GM19372 (cell line): ENCODE measurements at regions not wholly inside any gene's neighbourhood (a gene's known extent, or its start where the extent isn't known, plus 50 kb on each side); places are given as distances from the start of the nearest gene placed in this dataset.

Experiments
- ATAC-seq: cut with Tn5 transposase; IDR thresholded peaks from one replicate; pipeline ENCODE4 v1.9.1; 2021; ENCODE audit warnings: mild to moderate bottlenecking, low read depth, moderate library complexity; ENCODE audit not compliant: unreplicated experiment

DNA sequence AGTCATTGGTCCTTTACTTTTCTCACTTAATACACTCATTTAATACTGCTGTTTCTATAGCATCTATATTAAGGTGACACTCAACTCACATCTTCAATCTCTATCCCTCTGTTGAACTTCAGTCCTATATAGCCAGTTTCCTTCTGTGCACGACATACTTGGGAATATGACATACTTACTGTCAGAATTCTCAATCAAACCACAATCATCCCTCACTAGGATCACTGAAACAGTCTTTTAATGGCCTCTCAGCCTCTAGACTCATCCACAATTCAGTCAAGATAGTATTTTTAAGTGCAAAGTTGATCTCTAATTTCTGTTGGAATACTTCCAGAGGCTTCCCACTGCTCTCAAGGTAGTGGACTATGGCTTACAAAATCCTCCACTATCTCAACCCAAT lies 251.0 kb upstream of the MEF2C start:
- no peak for ATAC-seq

DNA sequence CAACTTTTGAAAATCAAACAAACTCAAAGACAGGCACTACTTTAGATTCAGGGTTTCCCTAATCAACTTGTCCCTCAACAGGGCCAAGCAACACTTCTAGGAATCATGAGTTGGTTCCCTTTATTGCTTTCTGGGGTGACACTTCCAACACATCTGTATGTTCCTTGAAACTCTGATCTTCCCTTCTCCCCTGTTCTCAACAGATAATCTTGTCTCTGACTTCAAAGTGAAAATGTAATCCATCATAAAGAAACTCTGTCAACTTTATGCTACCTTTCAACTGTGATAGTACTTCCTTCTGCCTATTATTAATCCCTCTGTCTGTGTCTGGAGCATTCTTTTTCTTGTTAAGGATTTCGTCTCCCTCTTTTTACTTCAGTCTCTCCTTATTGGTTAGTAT lies 250.1 kb upstream of the MEF2C start:
- no peak for ATAC-seq

DNA sequence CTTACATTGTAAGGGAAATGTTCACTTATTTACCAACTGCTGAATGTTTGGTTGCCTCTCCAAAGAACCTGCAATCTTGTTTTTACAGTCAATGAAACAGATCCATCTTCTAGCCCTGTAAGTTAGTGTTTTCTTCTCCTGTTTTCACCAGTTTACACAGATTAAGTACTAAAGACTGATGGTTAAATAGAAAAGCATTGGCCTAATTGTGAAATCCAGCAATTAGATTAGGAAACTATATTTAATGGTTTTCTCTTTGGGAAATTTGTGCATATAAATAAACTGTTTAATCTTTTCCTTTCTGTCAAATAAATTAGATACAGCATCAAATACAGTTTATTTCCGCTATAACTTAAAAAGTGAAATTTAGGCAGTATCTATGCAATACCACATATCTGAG lies 247.9 kb upstream of the MEF2C start:
- no peak for ATAC-seq

DNA sequence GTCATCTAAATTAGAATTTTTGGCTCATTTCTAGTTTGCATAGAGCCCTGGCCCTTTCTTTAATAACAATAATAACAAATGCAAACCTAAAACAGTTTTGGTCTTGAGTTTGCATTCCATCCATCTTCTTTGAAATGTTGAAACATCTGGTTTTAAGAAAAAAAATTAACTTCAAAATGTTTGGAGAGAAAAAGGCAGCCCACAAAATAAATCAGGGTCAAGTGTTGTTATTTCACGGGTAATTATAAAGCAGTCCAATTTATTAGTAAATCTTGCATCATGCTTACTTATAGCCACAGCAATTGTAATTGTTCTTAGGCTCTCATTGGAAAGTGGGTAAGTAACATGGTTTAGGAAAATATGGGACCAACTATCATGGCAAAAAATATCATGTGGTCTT lies 247.0 kb upstream of the MEF2C start:
- ATAC-seq = no peak

DNA sequence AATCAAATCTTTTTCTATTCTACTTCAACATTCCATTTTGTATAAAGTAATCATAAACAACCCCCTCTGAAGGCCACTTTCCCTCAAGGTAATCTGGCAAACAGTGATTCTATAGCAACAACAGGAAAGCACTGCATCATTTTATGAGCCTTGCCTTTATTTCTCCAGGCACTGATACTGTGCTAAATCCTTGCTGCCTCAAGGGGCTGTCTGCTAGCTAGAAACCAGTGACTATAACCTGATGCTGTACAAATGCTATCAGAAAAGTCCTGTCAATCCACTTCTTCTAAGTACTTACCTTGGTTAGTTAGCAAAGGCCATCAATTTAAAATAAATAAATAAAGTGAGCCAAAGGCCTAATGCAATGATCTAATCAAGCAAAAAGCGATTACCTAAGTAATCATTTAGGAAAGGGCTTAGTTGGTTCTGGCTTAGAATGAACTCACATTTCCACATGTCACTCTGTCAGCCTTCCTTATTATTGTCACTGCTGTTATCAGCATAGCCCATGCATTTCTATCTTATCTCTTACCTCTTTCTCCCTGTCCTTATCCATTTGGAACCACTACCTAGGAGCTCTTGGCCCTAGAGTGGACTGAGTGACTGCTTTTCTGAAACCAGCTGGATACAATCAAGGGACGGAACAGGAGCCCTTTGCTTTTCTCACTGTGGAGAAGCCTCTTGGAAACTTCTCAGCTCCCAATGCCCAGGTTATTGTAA lies 246.1 kb upstream of the MEF2C start:
- no peak for ATAC-seq

DNA sequence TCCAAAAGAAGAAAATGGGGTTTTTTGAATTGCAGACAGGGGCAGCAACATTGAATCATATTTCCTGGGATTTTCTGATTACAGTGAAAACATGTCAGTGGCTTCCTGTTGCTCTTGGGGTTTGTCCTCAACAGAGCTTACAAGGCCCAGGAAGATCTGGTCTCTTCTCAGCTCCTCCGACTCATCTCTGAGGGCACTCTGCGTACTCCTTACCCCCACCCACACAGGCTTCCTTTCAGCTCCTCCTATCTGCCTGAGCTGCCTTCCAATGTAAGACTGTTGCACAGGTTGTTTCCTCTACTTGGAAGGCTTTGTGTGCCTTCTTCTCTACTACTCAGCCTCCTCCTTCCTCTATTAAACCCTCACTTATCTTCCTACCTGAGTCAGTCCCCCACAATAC lies 245.1 kb upstream of the MEF2C start:
- ATAC-seq = no peak

DNA sequence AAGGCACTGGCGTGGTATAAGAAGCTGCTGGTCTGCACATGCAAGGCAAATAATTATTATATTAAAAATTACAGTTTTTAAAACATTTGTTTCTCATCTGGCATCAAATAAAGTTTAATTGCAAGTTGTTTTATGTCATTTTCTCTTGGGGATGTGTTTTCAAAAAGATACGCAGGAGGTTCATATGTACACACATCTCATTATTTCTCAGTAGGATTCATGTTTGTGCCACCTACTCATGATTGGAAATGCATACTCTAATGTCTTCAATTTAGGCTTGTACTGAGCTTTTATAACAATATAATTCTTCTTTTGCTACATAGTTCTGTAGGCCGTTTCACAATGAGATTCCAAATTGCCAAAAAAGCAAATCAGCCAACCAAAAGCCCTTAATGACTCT lies 244.2 kb upstream of the MEF2C start:
- no peak for ATAC-seq

DNA sequence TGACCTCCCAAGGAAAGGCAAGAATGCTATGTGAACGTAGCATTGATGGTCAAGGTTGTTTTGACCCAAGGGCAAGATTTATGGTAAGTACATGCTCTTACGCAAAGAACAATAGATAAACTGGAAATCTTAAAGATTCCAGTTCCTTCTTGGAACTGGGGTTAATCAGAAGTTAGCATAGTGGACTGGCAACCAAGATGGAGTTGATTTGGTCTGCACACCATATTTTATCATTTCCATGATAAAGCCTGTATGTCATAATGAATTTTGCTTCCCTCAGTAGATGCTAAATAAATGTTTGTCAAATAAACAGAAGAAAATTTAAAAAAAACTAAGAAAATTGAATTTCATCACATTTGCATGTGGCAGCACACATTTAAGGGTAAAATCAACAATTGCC lies 242.4 kb upstream of the MEF2C start:
- no peak for ATAC-seq

DNA sequence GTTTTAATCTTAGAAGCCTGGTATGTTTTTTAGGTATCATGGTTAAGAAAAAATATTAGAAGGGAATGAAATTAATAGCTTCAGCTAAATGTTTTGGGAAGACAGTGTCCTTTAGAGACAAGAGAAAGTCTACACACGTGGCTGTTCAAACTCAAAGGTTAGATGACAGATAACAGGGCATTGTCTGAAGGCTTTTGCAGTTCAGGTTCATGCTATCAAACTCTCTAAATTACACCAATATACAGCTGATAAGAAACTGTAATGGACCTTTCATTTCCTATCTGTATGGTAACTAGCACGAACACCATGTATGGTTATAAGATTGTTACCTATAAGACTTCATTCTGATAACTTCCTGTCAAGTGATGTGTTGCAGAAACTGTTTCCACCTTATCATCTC lies 240.6 kb upstream of the MEF2C start:
- ATAC-seq = no peak

DNA sequence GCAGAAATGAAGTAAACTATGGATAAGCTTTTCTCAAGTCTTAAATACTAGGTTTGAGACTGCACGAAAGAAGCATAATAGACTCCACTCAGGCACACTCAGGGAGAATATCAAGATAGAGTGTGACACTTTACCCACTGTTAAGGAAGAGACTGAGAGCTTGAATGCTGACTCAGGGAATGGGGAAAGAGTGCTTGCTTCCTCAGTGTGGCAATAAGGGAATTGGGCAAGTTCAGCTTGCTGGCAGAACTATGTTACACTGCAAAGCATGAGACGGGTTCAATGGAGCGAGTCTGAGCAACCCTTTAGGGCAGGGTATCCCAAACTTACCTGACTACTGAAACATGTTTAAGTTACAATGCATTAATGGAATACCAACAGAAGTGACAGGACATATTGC lies 237.7 kb upstream of the MEF2C start:
- ATAC-seq = no peak

DNA sequence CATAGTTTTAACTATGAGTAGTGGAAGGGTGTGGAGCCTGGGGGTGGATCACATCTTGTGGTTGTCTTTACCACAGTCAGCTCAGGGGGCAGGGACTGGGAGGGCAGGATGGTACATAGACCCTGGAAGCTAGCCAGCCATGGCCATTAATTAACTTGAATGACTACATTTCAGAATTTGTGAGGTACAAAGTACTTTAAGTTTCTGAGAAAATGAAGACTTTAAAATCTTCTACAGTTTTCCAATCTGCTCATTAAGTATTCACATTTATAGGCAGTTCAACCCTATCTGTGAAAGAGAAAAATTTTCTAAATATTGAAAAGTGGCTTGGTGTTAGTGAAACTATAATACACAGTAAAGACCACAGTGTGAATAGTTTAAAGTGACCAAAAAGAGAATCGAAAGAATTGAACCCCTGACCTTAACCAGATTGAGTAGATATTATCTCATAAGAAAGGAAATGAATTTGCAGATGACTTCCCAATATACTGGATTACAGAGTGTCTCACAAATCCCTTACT lies 234.2 kb upstream of the MEF2C start:
- peak; percentile 81 for ATAC-seq

DNA sequence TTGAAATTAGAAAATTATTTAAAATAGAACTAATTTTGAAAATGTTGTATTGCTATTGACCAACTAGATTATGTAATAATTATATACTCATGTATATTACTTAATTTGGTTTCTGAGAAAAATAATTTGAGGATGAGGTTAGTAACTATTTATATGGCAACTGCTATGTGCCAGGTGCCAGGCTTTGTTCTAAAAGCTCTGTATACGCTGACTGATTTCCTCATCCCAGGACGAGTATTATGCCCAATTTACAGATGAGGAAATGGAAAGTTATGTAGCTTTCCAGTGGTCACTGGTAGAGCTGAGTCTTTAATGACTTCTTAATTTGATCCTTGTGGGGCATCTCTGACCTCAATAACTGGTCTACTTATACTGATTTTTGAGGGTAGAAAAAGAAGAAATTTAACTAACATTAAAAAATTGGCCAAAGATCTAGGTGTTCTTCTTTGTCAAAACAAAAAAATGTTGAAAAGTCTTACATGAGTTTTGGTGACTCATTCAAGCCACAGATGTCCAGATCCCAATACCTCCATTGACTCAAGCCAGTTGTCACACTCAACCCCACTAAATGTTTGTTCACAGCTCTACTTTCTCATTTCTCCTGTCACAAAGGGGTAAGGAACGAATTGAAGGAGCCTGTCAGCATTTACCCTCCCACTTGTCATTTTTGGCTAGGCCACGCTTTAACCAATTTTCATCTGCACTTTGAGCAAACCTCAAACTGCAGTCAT lies 228.1 kb upstream of the MEF2C start:
- no peak for ATAC-seq

DNA sequence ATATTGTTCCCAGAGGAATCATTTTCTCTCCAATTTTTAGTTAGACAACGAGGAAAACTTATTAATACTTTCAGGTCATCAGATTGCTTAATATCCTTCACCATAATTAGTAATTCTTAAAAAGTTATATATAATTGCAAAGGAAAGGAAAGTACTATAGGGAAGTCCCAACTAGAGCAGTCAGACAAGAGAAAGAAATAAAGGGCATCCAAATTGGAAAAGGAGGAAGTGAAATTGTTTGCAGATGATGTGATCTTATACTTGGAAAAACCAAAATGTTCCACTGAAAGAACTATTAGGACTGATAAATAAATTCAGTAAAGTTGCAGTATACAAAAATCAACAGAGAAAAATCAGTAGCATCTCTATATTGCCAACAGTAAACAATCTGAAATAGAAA lies 223.5 kb upstream of the MEF2C start:
- no peak for ATAC-seq

DNA sequence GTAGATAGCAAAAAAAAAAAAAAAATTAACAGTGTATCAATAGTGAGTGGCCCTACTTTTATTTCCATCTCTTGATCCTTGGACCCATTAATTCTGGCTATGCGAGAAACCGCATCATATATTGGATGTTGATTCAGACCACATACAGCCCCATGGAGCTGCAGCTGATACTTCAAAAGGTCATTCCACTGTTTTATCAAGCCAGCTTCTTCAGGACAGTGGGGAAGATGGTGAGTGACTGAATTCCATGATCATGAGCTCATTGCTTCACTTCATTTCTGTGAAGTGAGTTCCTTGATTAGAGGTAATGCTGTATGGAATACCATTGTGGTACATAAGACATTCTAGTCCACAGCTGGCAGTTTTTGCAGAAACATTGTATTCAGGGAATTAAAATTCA lies 222.9 kb upstream of the MEF2C start:
- no peak for ATAC-seq

DNA sequence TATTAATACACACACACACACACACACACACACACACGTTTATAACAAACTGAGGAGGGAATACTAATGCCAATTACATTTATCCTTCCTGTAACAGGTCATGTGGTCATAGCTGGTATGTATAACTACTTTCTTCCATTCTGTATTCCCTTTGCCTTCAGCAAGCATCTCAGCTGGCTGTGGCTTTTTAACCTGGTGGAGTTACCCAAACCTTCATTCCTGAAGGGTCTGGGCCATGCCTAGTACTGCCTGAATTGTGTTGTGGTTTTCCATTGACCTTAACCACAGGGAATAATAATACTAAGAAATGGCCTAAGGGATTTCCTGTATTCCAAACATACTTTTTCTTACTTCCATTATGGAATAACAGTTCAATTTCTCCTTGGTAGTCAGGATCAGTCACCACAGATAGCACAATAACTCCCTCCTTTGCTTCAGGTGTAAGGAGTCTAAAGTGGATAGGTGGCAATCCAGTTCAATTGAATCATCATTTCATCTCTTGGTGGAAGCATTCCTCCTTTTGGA lies 222.2 kb upstream of the MEF2C start:
- no peak for ATAC-seq

DNA sequence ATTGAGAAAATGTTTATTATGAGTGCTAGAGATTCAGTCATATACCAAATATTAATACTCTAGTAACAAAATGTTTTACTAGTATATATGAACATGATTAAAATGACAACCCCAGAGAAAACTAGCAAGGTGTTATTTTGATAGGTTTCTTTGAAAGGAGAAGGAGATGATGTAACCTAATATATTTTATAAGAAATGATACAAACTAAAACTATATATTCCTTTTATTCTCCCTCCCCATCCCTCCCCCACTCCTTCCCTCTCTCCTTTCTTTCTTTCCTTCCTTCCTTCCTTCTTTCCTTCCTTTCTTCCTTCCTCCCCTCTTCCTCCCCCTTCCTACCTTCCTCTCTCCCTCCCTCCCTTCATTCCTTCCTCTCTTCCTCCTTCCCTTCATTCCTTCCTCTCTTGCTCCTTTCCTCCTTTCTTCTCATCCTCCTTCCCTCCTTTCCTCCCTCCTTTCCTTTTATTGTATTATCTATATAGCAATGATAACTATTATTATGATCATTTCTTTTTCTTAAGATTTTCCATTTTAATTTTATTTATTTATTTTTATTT lies 215.3 kb upstream of the MEF2C start:
- ATAC-seq = no peak

DNA sequence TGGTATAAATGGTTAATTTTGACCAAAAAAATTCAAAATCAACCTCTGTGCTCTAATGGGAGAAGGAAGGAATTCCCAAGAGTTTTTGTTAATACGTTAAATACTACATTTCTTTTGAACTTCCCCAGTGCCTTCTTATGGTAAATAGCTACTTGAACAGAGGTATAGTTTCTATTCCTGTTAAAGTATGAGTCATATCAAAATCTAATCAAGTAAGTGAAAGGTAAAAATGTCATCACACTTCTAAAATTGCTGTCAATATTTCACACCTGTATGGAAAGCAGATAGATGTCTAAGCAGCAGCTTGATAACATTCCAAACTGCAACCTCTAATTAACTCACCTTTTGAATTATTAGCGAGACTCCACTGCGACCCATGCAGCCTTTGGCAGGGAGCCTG lies 214.1 kb upstream of the MEF2C start:
- ATAC-seq = peak; percentile 62

DNA sequence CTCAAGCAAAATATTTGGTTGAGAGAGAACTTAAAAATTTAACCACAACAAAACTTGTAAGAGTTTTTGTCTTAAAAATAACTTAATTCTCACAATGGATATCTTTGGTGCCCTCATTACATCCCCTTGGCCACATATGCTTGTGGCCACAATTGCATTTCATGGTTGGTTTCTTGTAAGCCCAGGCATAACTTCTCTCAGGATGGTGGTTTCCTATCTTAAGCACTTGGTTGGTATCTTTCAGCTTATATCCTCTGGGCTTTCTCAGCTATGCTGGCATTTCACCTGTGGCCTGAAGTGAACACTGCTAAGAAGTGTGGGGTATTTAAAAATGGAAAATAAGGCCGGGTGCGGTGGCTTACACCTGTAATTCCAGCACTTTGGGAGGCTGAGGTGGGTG lies 212.4 kb upstream of the MEF2C start:
- no peak for ATAC-seq

DNA sequence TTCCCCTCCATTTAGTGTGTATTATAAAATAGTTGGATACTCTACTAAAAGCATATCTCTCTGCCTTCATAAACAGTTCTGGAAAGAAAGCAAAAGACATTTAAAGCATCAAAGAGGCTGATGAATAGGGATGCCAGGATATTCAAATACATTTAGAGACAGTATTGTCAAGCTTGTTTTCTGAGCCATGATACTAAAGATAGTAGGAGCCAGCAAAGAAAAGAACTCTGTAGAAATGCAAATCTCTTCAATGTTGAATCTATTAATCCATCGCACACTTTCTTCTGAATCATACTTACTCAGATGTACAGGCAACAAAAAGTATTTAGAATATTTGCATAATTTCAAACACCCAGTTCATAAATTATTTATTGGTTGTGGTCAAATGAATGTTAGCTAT lies 207.1 kb upstream of the MEF2C start:
- ATAC-seq = no peak

DNA sequence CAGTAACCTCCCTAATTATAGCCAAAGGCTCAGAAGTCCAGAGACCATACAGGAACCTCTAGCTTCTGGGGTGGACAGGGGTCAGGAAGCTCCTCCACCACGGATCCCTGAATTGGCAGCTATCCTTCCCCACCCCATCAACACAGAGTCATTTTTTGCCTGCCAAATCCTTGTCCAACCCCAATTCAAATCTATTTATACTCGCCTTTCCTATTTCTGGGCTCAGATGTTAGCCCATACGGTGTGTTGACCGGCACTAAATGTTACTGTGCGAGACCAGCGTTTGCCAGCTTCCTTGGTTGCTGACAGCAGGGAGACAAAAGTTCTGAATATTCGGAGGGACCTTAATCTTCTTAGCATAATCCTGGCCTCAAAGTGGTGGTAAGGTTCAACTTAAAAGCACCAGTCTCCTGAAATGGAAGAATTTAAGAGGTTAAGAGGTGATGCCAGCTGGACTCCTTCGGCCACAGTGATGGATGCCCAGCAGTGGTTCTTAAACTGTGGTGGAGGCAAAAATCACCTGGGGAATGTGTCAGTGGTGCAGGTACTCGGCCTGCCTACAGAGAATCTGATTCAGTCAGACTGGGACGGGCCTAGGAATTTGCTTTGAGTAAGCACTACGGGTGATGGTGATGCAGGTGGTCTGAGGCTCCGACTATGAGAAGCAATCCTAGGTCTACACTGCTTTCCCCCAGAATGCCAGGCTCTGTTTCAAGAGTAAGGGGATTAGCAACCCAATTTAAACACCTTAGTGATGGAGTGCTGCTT lies 204.8 kb upstream of the MEF2C start:
- ATAC-seq = no peak

DNA sequence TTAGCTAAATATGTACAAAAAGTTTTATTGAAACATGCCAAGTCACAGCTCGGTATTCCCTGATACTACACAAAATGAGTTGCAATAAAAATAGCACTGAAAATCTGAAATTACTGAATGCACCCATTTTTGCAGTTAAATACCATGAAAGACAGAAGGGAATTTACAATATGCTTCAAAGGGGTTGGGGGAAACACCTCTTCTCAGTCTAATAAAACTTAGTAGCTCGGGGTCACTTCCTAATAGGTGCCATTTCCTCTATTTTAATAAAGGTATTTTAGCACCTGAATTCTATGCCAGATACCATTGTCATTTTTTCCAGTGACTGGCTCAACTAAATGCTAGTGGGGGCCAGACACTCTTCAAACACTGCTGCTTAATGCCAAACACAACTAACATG lies 204.1 kb upstream of the MEF2C start:
- no peak for ATAC-seq
